DMS53 treated with DMSO at 0.1 percent for 48 hours (cell line): ENCODE measurements at regions not wholly inside any gene's neighbourhood (a gene's known extent, or its start where the extent isn't known, plus 50 kb on each side); places are given as distances from the start of the nearest gene placed in this dataset.
"Not testable (repeated sequence)": the region's sequence is repeated elsewhere in the genome, so short reads cannot be mapped to it uniquely, and the experiment has no call there.

Experiments used
- DNase-seq: peaks from one replicate; lab custom pipeline; 2025; ENCODE audit not compliant: unreplicated experiment; lab: John Stamatoyannopoulos, UW

- DNase-seq: no peak
Observed at GRCh38 chr5:60102961-60103693, 209.6 kb upstream of the PDE4D start.

GRCh38 chr5:60101573-60101972, 208.0 kb upstream of the PDE4D start:
- DNase-seq: no peak

GRCh38 chr5:60092671-60093422, 199.3 kb upstream of the PDE4D start:
- DNase-seq: no peak

- DNase-seq: no peak
Observed at GRCh38 chr5:60086583-60086982, 193.1 kb upstream of the PDE4D start.

DNA sequence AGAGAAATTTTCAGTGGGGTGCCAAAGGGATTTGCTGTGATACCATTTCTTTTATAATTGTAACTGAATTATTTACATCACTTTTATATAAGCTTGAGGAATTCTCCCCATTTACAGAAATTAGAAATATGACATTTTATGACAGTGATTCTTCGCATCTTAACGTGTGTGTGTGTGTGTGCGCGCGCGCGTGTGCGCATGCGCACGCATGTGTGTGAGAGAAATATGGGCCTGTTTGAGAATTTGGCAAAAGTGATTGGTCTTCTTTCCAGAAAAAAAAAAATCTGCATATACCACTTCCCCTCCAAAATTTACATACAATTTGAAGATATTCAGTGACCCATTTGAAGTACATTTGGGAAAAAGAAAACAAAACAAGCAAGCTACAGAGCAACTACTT, 190.7 kb upstream of the PDE4D start:
- DNase-seq: no peak

GRCh38 chr5:60077292-60077691, 183.8 kb upstream of the PDE4D start:
- DNase-seq: no peak

GRCh38 chr5:60076746-60077145, 183.2 kb upstream of the PDE4D start:
- DNase-seq: no peak

- no peak for DNase-seq
Observed at GRCh38 chr5:60066502-60066901, 173.0 kb upstream of the PDE4D start.

- no peak for DNase-seq
Observed at GRCh38 chr5:60060389-60060788, 166.9 kb upstream of the PDE4D start.

DNA sequence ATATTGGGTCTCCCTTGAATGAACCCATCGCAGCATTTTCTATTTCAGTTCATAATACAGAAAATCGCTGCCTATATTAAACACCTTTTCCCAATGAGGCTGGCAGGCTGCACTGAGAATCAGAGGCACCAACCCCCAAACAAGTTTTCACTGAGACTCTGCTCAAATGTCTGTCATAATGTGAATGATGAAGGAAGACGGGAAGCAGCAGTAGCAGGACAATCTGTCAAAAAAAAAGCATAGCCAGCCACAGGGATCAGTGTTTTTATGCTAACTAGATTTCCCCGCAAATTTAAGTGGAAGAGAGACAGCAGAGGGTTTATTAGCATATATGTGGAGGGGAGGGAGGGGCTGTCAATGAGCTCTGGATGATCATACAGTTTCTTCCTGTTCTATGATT, 162.7 kb upstream of the PDE4D start:
- no peak for DNase-seq

- no peak for DNase-seq
Observed at GRCh38 chr5:60055168-60055567, 161.6 kb upstream of the PDE4D start.

GRCh38 chr5:60041996-60042664, 148.6 kb upstream of the PDE4D start:
- DNase-seq: peak; percentile 62

DNA sequence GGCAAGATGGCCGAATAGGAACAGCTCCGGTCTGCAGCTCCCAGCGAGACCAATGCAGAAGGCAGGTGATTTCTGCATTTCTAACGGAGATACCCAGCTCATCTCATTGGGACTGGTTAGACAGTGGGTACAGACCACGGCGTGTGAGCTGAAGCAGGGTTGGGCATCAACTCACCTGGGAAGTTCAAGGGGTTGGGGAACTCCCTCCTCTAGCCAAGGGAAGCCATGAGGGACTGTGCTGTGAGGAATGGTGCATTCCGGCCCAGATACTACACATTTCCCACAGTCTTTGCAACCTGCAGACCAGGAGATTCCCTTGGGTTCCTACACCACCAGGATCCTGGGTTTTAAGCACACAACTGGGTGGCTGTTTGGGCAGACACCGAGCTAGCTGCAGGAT, 148.0 kb upstream of the PDE4D start:
- not testable (repeated sequence) for DNase-seq

DNA sequence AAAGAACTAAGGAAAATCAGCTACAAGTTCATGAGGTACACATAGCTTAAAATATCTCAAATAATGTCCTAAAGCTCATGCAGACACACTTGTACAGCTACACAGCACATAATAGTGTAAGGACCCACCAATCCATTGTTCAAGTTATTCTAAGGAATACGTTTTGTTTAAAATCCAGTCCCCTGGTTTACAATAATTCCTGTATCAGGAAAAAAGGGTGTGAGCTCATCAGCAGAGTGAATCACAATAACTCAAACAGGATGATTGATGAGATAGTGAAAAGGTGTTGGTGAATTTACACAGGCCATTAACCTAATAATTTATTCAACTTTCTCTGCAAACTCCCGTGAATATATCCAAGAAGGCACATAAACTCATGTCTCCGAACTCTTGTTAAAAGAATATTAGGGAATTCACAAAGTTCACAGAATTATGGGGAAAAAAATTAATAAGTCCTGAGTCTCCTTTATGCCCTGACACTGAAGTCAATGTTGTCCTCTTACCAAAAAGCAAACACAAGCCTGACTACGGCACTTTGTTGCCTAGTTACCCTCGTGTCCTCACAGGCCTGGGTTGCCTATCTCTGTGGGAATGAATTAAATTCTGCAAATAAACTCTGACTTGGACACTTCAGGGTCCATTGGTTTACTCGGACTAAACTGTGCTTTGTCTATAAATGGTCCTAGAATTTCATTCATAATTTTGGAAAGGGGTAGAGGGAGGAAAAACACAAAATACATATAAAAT, 142.8 kb upstream of the PDE4D start:
- DNase-seq: peak; percentile 58

DNA sequence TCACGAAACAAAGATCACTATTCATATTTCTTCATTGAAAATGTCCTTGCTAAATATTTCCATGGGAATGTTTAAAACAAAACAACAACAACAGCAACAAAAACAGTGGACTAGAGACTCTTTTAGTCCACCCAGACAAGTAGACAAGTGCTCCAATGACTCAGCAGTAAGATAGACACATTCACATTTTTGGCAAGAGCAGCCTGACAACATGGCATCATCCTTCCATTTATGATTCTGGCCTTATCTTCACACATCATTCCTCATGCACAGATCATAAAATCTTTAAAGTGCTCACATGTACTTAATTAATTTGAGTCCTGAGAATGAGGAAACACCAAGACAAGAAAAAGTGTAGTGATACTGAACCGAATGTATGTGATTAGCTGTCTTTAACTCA, 132.6 kb upstream of the PDE4D start:
- DNase-seq: no peak

DNA sequence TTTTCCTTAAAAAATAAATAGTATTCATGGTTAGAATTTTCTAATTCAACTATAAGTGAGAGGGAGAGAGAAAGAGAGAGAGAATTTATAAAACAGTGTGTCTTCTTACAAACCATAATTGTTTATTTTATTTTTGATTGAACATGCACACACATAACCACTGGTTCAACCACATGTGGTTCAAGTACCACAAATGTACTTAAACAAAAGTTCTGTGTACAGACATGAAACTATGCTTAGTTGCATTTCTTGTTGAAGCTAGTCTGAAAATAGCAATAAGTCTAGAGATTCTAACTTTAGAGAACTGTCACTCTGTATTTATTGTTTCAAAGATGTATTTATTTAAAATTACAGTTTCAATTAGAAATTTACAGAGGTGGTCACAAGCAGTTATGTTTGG, 130.6 kb upstream of the PDE4D start:
- no peak for DNase-seq

DNA sequence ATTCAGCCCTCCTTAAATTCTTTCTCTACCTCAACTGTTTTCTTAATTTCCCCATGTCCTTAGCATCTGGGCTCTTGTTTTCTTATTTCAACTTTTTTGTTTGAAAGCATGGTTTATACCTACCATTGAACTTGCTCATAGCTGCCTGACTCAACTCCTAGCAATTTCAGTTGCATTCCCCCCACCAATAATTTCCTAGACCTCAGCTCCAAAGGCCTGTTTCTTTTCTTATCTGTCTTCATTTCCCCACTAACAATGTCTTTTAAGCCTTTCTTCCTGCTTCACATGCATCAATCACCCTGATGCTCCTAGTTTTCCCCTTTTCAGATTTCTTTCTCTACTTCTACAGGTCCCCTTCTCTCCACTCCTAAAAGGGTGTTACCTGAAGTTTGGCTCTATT, 129.7 kb upstream of the PDE4D start:
- DNase-seq: no peak

GRCh38 chr5:60020457-60020856, 126.9 kb upstream of the PDE4D start:
- DNase-seq: no peak

DNA sequence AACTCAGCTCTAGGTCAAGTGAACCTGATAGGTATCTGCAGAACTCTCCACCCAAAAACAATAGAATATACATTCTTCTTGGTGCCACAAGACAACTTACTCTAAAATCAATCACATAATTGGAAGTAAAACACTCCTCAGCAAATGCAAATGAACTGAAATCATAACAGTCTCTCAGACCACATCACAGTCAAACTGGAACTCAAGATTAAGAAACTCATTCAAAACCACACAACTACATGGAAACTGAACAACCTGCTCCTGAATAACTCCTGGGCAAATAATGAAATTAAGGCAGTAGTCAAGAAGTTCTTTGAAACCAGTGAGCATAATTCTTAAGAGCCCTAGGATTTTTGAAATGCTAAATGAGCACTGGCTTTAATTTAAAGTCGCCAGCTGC, 125.4 kb upstream of the PDE4D start:
- not testable (repeated sequence) for DNase-seq

- no peak for DNase-seq
Observed at GRCh38 chr5:60018091-60018490, 124.6 kb upstream of the PDE4D start.

GRCh38 chr5:60014331-60014730, 120.8 kb upstream of the PDE4D start:
- DNase-seq: no peak
